Right lobe of liver (tissue), 4 donors: ENCODE measurements at regions not wholly inside any gene's neighbourhood (a gene's known extent, or its start where the extent isn't known, plus 50 kb on each side); places are given as distances from the start of the nearest gene placed in this dataset.

Source experiments
- POLR2A ChIP-seq: fragments of 450-650 bp; IDR thresholded peaks from one replicate; pipeline ENCODE4 v1.6.1; 2017; ENCODE audit warnings: antibody characterized with exemption, mild to moderate bottlenecking
- TF ChIP-seq, protein P1 (sequence below), 4 donors: fragments of 200-600 bp in 3 of 4; fragments of 450-650 bp in 1 of 4; IDR thresholded peaks; one replicate each; pipeline versions ENCODE4 v1.5.1 to v1.8.0; 2016 to 2022; ENCODE audit warnings: antibody characterized with exemption in 4 of 4, mild to moderate bottlenecking in 2 of 4
- donor health status: DM: no; HTN: no; CAD: no.
- donor health status: DM: no; HTN: no; CAD: no.
- donor health status: DM: no; HTN: yes; CAD: no.

DNA sequence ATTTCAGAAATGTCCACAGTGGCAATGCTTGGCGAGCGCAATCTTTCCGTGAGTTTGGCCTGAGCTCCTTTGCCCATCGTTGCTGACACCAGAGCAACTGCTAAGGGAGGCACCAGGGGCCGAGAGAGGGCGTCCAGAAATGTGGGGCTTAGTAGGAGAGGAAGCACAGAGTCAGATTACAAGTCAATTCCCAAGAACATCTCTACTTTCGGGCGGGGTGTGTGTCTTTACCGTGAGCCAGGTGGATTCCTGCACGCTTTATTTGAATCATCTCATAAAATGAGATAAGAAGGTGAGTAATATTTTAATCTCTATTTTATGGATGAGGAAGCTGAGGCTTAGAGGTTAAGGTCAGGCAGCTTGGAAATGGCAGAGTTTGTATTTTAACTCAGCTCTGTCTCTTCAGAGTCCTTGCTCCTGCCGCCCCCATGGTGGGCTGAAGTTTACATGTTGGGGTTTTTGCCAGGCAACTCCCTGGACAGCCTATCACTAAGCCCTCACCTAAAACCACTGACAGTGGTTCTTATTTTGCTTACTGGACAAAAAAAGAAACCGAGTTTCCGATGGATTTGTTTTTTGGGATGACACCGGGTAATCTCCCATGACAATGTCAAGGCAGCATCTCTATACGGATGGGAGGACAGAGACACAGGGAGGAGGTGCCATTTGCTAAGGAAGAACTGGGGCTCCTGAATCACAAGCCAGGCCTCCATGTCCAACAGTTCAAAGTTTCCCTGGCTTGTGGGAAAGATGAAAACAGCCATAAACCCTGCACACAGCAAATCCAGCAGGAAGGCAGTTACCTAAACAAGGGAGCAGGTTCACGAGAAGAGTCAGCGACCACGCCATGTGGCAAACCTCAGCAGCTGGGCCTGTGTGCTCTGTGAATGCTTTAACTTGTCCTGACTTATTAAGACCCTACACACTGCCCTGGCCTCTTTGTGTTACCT lies 112.6 kb upstream of the SLC24A3 start:
- TF ChIP-seq POLR2A = no peak
- TF ChIP-seq, protein P1, sequence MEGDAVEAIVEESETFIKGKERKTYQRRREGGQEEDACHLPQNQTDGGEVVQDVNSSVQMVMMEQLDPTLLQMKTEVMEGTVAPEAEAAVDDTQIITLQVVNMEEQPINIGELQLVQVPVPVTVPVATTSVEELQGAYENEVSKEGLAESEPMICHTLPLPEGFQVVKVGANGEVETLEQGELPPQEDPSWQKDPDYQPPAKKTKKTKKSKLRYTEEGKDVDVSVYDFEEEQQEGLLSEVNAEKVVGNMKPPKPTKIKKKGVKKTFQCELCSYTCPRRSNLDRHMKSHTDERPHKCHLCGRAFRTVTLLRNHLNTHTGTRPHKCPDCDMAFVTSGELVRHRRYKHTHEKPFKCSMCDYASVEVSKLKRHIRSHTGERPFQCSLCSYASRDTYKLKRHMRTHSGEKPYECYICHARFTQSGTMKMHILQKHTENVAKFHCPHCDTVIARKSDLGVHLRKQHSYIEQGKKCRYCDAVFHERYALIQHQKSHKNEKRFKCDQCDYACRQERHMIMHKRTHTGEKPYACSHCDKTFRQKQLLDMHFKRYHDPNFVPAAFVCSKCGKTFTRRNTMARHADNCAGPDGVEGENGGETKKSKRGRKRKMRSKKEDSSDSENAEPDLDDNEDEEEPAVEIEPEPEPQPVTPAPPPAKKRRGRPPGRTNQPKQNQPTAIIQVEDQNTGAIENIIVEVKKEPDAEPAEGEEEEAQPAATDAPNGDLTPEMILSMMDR (IDR thresholded peaks at IDR 0.05) = no peak
